GM11168 (cell line): ENCODE measurements at regions not wholly inside any gene's neighbourhood (a gene's known extent, or its start where the extent isn't known, plus 50 kb on each side); places are given as distances from the start of the nearest gene placed in this dataset.

ENCODE experiments used
- in situ Hi-C: fragments of 300-500 bp; cut with MboI; formaldehyde crosslinking; loops from one replicate; pipeline ENCODE4 v1.12.0; 2022; ENCODE audit warnings: low sequenced_read_pairs; ENCODE audit not compliant: unreplicated experiment

DNA sequence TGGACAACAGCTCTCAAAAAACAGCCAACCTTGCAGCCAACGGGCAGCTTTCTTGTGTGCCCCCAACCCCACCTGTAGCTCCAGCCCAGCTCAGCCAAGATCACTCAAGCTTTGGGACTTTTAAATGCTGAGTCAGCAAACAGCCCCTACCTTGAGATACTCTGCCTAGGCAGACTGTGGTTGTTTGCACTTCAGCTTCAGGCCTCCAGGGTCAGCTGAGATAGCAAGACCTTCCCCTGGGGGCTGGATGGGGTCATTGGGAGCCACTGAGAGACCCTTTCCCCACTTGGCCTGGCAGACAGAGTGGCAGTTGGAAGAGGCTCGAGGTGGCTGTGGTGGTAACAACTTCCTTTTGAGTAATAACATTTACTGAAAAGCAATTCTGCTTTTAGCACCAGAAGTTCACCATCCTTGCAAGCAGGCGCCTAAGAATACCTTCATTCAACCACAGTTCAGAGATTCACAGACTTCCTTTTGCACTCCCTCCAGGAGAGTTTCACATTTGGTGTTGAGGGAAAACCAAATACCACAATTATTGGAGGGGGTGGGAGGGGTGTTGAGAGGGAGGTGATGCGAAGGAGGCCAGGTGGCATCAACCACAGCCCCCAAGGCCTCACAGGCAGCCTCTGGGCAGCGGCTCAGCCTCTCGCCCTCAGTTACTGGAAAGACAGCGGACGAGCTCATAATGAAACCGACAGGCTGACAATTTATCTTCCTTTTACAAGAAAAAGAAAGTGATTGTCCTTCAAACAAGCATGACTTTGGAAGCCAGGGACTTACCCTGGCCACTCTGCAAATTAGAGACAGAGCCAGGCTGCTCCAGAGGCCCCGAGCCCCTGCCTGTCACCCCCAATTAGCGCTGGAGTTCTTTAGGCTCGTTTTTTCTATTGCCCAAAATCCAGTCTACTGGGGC, 148.1 kb downstream of the CEBPB start:
- in situ Hi-C loops, result no loop called here

DNA sequence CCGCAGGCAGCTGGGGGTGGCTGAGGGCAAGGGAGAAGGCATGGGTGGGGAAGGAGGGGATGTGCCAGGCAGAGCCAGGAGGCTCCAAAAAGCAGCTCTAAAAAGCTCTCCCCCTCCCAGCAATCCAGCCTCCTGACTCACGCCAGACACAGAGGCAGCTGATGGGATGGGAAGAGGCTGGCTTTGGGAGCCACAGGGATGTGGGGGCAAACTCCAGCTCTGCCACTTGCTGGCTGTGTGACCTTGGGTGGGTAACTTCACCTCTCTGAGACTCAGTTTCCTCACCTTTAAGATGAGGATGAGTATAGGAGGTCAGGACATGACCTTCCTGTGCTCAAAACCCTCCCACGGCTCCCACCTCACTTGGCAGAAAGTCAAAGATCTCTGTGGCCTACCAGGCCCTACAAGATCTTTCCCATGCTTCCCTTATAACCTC, 148.9 kb downstream of the CEBPB start:
- in situ Hi-C loops, result no loop called here

DNA sequence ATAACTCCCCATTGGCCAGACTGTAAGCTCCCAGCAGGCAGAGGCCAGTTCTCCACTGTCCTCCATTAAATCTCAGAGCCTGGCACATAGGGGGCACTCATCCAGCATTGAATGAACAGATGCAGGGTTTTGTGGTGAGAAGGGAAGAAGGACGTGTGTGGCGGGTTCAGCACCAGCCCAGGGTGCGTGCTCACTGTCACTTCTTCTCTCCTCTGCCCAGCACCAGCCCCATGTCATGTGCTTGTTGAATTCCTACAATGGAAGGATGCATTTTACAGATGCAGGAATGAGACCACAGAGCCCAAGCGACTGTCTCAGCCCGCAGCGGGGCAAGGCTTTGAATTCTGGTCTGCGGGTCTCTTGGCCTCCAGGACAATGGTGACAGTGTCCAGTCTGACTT, 149.9 kb downstream of the CEBPB start:
- in situ Hi-C loops, result no loop called here

DNA sequence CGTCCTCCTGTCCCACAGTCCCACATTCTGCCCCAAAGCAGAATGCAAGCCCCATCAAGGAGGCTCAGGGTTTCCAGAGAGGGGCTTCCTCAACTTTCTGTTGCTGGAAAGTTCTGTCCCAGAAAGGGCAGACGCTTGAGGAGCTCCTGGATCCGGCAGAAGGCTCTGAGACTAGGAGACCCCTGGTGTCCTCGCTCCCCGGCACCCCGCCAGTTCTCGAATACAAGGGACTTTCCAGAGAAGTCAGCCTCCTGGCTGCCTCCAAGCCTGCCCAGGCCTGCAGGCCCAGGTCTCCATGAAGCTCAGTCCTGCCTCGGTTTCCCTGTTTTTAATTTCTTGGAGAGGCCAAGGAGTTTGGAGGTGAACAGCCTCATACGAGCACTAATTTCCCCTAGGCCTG, 150.4 kb downstream of the CEBPB start:
- in situ Hi-C loops, result no loop called here

DNA sequence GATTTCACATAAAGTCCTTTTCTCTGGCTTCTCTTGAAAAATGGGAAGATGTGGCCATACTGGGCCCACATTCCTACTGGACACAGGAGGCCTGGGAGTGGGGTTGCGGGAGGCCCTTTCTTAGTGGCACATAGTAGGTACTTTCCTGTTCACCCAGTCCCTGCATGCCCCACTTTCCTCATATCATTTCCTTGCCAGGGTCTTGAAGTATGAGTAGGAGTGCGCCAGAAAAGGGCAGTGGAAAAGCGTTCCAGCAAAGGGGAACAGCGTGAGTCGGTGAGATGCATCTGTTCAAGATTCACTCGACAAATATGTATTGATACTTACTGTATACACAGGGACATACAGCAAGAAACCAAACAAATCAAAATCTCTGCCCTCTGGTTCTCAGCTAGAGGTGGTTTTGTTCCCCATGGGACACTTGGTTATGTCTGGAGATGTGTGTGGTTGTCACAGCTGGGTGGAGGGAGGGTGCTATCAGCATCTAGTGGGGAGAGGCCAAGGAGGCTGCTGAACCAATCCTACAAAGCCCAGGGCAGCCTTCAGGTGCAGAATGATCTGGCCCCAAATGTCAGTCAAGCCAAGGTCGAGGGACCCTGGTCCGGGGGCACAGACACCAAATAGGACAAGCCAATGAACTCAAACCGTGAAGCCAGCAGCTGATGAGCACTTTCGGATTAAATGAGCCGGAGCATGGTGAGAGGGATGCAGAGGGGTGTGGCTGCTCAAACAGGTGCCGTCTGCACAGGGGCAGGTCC, 151.4 kb downstream of the CEBPB start:
- in situ Hi-C loops, result no loop called here

DNA sequence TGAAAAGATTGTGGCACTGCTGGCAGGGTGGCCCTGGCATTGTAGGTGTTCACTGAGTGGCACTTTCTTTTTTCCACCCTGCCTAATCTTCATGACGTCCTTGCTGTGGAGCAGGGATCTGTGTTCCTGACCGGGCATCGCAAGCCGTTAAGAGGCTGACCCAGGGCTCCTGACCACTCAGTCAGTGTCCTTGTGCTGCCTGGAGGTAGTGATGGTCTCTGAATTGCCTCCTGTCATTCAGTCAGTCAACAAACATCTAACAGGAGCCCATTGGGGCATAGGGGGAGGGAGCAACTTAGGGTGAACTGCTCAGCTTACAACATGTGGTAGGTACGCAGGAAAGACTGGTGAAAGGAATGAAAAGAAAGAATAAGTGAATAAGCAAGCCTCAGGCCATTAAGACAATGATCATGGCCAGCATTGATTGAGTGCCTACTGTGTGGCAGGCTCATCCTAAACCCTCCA, 152.0 kb downstream of the CEBPB start:
- in situ Hi-C loops, result no loop called here

DNA sequence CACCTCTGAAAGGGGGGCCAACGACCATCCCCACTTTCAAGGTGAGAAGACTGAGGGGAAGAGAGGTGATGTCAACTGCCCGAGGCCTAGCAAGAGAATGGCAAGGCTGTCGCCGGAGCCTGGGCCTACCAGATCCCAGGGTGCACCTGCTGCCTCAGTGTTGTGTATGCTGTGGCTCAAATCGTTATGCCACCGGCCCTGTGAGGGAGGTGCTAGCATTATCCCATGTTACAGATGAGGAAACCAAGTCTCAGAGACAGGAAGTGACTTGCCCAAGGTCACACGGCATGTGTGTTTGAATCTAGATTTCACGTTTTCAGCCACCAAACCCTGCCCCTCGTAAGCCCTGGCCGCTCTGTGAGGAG, 152.5 kb downstream of the CEBPB start:
- in situ Hi-C loops, result no loop called here

DNA sequence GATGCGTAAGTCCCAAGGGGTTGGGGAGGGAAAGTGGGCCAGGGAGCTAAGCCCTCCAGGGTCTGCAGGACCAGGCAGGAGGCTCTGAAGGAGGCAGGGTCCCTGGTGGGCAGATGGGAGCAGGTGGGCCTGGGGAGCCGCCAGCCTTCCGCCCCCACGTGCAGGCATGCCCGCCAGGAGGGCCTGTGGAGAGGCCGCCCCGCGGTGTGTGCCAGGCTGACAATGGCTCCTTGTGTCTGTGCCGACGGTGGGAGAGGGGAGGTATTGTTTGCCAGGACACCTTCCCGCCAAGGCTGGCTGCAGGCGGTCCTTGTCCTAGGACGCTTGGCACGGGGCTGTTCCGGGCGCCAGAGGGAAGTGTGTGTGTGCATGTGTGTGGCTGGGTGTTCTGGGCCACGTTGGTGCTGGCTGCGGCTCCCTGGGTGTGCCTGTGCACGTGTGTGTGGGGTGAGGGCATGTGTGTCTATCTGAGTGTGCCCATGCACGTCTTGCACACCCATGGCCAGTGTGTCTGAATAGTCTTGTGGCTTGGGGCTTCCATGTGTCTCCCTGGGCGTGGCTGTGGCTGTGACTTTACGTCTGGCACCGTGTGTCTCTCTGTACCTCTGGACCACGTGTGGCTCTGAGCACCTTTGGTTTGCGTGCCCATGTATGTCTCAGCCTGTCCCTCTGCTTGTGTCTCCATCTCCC, 153.0 kb downstream of the CEBPB start:
- in situ Hi-C loops, result no loop called here

DNA sequence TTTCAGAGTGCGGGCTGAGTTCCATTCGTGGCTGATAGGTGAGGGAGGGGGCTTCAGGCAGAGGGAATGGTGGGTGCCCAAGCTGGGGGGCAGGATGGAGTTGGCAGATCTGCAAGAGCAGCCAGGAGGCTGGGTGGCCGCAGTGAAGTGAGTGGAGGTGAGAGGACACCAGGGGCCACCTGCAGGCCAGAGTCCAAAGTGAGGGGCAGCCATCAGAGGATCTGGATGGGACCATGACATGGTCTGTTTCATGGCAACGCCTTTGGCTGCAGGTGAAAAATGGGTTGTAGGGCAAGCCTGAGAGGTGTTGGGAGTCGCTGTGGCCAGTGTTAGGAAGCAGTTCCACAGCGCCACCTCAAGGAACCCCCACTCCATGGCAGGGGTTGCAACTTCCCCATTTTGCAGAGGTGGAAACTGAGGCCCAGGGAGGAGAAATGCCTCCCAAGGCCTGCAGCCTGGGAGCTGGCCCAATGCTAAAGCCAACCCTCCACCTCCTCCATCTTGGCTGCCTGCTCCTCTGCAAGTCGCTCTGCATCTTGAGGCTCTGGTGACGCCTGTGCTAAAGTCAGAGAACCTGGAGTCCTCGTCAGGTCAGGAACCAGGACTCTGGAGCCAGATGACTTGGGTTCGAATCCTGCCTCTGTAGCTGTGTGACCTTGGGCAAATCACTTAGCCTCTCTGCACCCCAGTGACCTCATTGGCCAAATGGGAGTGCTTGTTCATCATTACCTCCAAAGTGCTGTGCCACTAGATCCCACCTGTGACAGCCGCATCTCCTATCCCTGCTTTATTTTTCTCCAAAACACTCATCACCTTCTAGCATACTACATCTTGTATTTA, 153.8 kb downstream of the CEBPB start:
- in situ Hi-C loops, result no loop called here

DNA sequence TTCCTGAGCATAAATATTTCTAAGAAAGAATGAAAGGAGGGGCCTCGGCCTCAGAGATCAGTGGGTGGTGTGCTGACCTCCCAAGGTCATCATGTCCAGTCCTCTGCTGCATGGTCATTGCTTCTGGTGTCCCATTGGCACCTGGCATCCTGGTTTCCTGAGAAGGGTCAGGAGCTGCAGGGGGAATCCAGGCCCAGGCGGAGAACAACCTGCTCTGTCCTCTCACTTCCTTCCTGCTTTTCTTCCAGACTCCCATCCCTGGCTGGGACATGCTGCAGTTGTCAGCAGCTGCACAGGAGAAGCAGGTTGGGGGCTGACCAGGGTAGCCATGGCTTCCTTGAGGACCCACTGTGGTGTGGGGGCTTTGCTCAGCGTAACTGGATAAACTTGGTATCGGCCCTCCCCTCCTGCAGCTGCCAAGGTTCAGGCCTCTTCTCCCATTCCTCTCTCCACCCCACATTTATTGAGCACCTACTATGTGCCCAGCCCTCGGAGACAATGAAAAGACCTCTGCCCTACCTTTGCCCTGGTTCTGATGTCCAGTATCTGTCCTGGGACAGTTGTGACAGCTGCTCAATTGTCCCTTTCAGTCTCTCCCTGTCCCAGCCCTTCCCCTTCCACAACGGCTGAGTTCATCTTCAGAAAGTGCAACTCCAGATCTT, 155.2 kb downstream of the CEBPB start:
- in situ Hi-C loops, result no loop called here

DNA sequence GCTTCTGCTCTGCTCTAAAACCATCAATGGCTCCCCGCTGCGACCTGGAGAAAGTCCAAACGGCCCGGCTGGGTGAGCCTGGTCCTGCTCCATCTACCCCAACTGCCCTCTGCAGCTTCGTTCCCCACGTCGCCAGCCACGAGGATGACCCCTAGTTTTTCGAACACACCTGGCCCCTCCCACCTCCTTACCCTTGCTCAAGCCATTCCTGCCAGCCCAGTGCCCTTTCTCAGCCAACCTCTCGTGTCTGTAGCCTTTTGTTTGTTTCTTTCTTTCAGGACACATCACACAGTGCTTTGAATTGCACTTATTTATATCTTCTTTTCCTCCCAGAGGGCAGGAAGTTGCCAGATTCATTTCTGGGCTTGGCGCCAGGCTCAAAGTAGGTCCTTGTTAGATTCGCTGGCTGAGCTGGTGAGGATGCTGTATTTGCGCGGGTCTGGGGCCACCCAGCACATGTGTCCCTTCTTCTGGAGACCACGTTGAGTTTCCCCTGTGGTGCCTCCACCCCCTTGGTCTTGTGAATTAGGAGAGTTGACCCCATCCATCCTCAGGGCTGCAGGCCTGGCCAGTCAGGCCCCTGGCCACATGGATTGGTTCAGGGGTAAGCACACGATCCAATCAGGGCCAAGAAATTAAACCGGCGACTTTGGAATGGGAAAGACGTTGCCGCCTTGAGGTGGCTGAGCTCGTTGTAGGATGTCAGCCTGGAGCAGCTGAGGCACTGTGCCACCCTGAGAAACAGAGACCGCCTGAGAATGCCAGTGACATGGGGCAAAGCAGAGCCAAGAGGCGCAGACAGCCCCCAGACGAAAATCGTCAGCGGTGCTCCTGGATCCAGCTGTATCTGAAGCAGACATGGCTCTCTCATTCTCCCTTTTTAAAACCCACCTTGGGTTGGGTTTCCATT, 156.0 kb downstream of the CEBPB start:
- in situ Hi-C loops, result no loop called here

DNA sequence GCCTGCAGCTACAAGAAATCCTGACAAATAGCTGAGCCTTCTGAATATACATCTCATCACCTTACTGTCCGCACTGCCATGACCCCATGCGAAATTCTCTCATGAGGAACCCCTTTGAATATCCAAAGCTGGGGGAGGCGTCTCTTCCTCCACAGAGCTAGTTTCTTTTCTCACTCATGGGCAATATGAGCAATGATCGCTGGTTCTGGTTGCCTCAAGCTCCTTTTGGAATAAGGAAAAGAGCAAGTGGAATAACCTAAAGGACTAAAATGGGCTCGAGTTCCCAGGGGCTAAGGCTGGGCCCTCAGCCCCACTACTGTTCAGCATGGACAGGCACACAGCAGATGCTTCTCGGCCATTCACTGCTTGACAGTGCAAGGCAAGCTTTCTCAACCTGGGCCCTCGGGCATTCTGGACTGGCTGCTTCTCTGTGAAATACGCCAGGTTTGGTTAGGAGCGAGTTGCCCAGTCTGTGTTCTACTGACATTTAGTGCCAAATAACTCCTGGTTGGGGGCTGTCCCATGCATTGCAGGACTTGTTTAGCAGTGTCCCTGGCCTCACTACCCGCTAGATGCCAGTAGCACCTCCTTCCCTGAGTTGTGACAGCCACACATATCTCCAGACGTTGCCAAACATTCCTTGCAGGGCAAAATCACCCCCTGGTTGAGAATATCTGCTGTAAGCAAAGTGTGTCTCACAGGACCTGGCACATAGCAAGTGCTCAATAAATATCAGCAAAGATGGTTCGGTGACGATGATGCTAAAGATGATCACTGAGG, 156.8 kb downstream of the CEBPB start:
- in situ Hi-C loops, result no loop called here

DNA sequence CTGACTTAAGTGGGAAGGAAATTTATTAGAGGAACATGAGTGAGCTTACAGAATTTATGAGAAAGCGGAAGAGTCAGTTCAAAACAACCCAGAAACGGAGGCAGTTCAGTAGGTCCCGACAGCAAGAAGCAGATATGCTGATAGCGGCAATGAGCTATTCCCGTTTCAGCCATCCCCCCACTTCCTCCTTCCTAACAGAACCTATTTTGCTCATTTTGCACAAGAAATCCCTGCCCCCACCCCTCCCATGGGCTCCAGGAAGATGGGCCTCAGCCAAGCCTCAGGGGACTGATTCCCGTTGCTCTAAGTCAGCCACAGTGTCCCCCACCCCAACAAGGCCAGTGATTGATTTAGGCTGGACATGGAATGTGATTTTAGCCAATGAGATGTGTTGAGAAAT, 157.5 kb downstream of the CEBPB start:
- in situ Hi-C loops, result no loop called here

DNA sequence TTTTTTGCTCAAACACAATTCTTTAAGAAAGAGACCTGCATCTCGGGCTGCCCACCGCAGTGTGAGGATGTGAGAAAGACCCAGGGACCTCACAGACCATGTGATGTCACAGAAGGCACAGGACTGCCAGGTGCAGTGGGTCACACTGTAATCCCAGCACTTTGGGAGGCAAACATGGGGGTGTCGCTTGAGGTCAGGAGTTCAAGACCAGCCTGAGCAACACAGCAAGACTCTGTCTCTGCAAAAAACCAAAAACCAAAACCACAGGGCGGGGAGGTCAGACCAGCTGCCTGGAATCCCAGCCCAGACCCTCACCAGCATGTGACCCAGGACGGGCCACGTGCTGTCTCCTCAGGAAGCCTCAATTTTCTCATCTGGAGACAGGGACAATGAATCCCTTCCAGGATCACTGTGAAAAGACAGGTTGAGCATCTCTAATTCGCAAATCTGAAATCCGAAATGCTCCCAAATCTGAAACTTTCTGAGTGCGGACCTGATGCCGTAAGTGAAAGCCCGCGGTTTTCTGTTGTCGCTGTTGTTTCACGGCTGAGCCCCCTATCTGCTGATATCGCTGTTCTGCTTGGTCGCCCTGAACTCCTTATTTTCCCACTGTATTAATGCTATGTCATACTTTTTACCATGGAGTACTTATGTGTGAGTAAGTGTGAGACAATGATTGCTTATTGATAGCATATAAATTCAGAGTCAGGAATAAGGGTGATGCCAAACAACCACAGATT, 159.5 kb upstream of the PTPN1 start:
- in situ Hi-C loops, result no loop called here

DNA sequence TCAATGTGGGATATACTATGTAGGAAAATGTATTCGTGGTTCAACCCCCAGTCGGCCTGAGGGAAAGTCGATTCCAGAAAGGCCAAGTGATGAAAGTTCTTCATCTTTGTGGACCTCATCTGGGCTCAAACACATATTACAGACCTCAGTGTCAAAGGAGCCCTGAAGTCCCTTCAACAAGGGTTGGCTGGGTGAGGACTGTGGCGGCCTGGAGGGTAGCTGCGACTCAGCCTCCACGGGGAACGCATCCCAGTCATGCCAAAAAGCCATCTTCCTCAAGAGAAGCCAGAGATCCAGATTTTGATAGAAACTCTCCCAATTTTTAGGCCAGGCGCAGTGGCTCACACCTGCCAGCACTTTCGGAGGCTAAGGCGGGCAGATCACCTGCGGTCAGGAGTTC, 158.6 kb upstream of the PTPN1 start:
- in situ Hi-C loops, result no loop called here

DNA sequence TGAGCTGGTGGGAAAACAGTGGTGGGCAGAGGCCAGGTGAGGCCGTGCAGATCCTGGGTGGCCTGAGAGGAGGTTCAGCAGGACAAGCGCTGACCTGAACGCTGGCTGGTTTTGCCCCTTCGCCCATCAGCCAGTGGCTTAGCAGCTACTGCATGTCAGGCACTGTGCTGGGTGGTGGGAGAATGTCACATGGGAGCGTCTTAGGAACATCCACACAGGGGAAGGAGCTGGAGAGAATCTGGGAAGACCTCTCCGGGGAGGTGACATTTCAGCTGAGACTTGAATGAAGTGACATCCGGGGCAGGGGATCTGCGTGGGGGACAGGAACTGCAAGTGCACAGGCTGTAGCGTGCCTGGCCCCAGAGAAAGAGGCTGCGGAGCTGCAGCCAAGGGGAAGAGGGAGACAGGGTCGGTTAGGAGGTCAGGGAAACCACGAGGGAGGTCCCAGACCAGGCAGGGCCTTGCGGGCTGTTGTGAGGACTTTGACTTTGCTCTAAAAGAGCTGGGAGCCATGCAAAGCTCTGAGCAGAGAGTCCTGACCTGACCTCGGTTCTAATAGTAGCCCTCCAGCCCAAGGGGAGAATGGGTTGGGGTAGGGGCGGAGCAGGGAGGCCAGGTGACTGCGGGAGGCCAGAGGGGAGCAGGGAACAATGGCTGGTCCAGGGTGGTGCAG, 156.8 kb upstream of the PTPN1 start:
- in situ Hi-C loops, result no loop called here
